Thyroid gland (tissue), 4 donors: ENCODE measurements at regions not wholly inside any gene's neighbourhood (a gene's known extent, or its start where the extent isn't known, plus 50 kb on each side); places are given as distances from the start of the nearest gene placed in this dataset.

Source experiments
- POLR2A ChIP-seq, 2 donors: fragments of 450-650 bp; IDR thresholded peaks; one replicate each; pipeline ENCODE4 v1.6.1; 2017; ENCODE audit warnings: antibody characterized with exemption in 2 of 2, mild to moderate bottlenecking in 2 of 2, moderate library complexity in 1 of 2
- TF ChIP-seq, protein P1 (sequence below), 6 experiments: fragments of 200-600 bp in 3 of 6; fragments of 450-650 bp in 3 of 6; sonication (generic) in 3 of 6; IDR thresholded peaks; one replicate each; pipeline ENCODE4 v1.5.1; 2016 to 2019; ENCODE audit warnings: antibody characterized with exemption in 6 of 6, mild to moderate bottlenecking in 2 of 6, inconsistent platforms in 1 of 6, moderate library complexity in 1 of 6

DNA sequence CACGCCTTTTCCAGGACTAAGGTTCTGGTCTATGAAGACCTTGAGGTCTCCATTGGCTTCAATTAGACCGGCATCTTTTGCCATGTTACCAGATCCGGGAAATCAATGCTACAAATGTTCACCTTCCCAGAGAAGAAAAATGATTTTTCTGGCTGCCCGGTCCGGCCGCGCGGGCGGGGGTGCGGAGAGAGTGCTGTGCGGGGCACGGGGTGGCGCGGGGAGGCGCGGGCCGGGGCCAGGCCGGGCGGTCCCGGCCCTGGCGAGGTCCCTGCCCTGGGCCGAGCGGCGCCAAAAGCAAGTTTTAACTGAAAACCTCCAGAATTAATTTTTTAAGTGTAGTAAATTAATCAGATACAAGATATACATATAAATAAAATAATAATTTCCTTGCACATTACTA lies 128.2 kb downstream of the MINAR1 start:
- no peak for TF ChIP-seq POLR2A (IDR thresholded peaks at IDR 0.05)
- TF ChIP-seq, protein P1, sequence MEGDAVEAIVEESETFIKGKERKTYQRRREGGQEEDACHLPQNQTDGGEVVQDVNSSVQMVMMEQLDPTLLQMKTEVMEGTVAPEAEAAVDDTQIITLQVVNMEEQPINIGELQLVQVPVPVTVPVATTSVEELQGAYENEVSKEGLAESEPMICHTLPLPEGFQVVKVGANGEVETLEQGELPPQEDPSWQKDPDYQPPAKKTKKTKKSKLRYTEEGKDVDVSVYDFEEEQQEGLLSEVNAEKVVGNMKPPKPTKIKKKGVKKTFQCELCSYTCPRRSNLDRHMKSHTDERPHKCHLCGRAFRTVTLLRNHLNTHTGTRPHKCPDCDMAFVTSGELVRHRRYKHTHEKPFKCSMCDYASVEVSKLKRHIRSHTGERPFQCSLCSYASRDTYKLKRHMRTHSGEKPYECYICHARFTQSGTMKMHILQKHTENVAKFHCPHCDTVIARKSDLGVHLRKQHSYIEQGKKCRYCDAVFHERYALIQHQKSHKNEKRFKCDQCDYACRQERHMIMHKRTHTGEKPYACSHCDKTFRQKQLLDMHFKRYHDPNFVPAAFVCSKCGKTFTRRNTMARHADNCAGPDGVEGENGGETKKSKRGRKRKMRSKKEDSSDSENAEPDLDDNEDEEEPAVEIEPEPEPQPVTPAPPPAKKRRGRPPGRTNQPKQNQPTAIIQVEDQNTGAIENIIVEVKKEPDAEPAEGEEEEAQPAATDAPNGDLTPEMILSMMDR (IDR thresholded peaks at IDR 0.05), result no peak
